GM04503 (cell line): ENCODE measurements at regions not wholly inside any gene's neighbourhood (a gene's known extent, or its start where the extent isn't known, plus 50 kb on each side); places are given as distances from the start of the nearest gene placed in this dataset.
"Not testable (repeated sequence)": the region's sequence is repeated elsewhere in the genome, so short reads cannot be mapped to it uniquely, and the experiment has no call there.

Experiments used
- DNase-seq: peaks from one replicate; pipeline ENCODE4 v3.0.0-alpha.2; 2012; ENCODE audit warnings: low read depth

DNA sequence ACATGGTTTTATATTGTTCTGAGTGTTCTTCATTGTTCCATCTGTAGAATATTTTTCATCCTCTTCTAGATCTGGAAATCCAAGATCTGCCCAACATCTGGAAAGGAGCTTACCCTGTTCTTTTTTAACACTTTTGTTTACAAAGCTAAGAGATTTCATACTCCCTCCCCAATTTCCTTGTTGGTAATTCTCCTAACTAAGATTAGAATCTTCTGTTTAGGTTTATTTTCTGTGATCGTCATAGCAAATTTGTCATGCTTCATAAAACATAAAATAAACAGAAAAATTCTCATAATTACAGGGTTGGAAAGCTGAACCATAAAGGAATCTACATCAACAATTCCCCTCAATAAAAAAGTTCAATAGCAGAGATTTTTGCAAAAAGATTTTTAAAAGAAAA lies 580.3 kb upstream of the CA10 start:
- DNase-seq = no peak

DNA sequence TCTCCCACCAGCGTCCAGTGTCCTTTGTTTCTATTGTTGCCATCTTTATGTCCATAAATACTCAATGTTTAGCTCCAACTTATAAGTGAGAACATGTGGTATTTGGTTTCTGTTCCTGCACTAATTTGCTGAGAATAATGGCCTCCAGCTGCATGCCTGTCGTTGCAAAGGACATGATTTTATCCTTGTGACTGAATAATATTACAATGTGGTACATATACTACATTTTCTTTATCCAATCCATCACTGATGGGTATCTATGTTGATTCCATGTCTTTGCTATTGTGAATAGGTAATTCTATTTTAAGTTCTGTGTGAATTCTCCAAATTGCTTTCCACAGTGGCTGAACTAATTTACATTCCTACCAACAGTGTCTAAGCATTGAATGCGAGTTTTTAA lies 578.6 kb upstream of the CA10 start:
- no peak for DNase-seq

DNA sequence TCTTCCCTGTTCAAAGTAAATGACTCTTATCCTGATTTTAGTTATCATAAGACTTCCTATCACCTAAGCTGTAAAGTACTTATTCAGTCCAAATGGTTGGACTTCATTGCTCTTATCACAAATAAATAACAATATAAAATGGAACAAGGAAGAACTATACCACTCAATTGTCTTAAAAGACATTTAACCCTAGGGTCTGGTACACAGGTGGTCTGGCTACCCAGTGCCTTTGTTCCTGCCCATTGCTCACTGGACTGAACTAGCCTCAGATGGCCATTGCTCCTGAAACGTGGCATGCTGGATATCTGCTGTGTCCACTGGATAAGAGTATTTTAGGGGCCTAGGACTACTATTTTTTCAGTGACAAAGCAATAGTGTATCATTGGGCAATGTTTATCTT lies 574.3 kb upstream of the CA10 start:
- DNase-seq = no peak

DNA sequence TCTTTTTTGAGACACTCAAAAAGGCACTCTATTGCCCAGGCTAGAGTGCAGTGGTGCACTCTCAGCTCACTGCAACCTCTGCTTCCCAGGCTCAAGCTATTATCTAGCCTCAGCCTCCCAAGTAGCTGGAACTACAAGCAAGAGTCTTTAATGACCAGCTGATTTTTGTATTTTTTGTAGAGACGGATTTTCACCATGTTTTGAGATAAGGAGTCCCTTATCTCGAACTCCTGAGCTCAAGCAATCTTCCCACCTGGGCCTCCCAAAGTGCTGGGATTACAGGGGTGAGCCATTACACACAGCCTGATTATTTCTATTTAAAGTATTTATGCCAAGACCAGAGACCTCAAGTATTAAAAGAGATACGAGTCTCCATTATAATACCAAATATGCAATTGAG lies 566.1 kb upstream of the CA10 start:
- DNase-seq = no peak

DNA sequence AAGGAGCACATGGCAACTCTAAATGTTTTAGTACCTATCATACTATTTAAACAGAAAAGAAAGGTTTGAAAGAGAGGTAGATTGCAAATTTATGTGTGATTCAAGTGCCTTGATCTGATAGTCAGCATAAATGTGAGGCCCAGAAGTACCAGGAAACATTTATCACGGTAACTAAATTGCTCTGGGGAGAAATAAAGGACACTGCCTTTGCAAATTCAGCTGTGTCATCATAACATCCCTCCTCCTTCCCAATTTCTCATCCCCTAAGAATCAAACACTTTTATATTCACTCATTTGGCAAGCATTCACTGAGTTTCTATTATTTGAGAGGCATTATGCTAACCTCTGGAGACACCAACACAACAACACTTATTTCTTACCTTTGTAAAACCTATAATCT lies 563.4 kb upstream of the CA10 start:
- DNase-seq = no peak

DNA sequence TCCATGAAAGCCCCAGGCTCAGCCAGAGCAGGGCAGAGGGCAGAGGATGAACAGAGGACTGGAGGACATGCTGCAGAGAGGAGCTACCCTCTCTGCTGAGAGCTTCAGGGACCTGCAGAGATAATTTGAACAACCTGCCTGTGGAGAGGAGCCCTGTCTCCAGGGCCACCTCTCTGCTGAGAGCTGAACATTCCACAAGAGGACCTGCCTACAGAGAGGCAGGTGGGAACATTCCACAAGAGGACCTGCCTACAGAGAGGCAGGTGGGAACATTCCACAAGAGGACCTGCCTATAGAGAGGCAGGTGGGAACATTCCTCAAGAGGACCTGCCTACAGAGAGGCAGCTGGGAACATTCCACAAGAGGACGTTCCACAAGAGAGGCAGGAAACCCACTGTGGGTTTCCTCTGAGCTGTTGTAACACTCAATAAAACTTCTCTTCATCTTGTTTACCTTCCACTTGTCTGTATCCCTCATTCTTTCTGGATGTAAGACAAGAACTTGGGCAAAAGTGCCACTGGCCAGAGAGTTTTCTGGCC lies 551.9 kb upstream of the CA10 start:
- DNase-seq = no peak

DNA sequence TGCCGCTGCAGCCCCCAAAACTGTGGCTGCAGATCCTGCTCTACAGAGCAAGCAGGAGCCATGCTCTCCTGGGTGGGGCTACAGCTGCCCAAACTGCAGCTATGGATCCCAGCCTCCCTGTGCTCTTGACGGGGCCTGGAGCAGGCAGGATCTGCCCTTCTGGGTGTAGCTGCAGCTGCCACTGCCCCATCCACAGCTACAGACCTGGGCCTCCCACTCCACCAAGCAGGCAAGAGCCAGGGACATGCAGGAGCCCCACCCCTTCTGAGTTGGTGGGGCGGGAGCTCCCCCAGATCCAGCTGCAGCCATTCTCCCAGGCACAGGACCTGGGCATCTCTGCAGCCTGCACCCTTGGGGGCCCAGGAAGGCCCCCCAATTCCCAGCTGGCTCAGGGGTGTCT lies 551.2 kb upstream of the CA10 start:
- no peak for DNase-seq

DNA sequence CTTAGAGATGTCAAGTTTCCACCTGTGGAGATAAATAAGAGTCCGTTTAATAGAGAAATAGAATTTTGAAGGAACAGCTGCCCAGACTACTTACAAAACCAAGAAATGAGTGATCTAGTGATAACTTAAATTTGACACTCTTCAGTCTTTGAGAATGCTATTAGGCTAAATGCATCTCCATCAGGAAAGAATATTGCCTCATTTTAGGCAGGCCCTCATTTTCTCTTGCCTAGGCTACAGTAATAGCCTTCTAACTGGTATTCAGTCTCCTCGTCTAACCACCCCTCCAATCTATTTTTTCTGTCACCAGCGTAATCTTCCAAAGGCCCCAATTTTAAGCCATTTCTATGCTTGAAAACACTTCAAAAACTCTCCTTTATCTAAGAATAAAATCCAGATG lies 537.8 kb upstream of the CA10 start:
- DNase-seq = no peak

DNA sequence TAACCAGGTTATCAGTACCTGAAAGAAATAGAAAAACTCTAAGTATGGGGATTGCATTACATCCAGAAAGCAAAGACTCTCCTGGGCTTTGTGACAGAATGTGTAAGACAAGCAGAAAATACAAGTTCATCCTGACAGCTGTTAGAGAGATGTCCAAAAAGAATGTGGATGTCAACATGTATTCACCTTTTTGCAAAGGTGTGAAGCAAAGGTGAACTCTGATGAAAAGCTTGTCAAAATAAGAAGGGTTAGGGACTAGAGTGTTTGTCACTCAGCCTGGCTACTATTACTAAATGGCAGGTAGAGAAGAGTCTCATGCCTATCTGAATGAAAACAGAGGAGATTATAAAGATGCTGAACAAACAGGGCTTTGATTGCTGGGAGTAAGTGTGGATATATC lies 527.6 kb upstream of the CA10 start:
- DNase-seq = no peak

DNA sequence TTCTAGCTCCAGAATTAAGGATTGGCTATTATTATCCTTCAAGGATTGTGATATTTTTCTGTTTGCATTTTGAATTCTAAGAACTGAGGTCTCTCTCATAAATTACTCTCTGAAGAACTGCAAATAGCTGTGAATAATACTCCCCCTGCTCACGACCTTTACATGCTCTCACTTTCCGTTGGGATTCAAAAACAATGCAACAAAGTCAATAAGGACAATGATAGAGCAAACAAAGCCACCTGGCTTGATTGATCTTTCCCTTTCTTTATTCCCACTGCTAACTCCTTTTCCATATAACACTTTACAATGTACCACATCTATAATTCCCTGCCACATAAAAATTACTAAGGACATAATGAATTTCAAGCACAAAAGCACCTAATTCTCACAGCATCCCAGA lies 523.0 kb upstream of the CA10 start:
- DNase-seq = no peak

DNA sequence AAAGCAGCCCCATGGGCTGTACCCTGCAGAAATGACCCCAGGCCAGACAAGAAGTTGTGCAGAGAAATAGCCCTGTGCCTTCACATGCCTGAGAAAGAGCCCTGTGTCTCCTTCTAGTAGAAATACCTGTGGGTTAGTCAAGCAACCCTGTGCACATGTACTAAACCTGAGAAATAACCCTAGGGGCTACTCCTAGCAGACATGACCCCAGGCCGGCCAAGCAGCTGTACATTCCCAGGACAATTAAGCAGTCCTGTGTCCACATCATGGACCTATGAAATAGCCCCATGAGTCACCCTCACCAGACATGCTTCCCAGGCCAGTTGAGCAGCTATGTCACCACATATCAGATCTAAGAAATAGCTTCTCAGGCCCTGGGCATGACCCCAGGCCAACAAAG lies 519.7 kb upstream of the CA10 start:
- DNase-seq = no peak

DNA sequence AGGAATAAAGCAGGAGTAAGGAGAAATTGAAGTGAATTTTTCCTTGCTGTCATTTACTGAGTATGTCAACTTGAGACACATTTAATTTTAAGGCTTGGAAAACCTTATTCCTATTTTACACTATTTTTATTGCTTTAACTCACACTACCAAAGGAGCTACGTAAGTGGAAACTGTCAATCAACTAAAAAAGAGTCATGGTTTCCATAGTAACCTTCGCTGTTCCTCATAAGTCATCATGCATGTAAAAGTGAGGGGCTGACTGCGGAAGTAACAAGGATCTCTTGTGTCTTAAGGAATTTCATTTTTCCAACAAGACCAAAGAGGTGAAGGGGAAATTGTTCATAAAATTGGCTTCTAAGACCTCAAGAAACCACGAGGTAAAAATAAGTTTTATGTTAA lies 516.2 kb upstream of the CA10 start:
- no peak for DNase-seq

DNA sequence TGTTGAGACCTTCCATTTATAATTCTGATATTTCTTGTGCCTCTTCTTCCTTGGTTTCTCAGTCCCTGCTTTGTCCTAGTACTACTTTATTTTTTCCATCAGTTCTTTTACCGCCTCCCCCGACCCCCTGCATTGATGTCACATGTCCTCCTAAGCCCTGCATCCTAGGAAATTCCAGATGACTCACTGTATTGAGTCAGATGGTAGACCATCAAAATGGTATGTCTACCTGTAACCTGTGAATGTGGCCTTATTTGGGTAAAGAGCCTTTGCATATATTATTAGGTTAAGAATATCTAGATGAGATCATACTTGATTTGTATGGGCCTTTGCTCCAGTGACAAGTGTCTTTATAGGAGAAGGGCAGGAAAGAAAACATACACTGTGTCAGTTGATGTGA lies 515.3 kb upstream of the CA10 start:
- no peak for DNase-seq

DNA sequence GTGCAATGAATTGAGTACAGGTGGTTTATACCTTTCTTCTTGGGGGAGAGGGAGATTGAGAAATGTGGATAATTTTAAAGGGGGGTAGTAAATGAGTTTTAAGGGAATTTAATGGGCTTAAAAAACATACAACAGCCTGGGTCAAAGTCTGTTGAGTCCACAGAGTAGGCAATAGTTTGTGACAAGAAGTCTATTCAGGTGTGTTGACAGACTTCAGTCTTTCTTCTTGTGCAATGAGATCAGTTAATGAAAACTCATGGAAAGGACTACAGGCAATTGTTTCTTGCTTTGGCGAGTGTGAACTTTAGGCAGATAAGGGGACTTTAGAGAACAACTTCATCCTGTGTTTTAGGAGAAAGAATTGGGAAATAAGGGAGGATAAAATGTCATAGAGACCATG lies 507.8 kb upstream of the CA10 start:
- DNase-seq = no peak

DNA sequence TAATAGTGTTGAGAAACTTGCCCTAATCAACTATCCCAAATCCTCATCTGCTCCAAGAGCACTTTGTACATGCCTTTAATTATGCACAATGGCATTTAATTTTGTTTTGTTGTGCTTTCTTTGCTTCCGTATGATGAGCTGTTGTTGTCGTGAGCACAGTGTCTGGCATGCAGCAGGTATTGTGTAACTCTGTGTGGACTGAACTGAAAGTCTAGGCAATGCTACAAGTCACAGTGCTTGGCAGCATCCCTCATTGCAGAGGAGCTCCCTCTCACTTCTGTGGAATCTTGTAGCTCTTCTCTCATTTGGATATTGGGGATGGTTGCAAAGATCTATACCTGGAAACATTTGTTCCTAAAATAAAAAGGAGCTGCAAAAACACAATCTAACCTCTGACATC lies 502.2 kb upstream of the CA10 start:
- no peak for DNase-seq

DNA sequence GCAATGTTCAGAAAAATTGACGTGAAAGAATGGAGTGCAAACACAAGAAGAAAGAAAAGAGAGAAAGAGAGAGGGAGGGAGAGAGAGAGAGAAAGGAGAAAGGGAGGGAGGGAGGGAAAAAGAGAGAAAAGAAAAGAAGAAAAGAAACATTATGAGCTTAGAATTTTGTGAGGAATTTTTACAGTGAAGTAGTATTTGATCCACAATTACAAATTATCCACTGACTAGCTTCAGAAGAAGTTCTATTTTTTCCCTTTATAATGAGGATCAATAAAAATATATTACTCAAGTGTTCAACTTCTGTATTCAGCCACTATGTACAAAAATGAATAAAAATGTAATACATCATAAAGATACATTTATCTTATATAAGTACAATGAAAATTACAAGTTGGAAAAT lies 494.5 kb upstream of the CA10 start:
- DNase-seq = no peak

DNA sequence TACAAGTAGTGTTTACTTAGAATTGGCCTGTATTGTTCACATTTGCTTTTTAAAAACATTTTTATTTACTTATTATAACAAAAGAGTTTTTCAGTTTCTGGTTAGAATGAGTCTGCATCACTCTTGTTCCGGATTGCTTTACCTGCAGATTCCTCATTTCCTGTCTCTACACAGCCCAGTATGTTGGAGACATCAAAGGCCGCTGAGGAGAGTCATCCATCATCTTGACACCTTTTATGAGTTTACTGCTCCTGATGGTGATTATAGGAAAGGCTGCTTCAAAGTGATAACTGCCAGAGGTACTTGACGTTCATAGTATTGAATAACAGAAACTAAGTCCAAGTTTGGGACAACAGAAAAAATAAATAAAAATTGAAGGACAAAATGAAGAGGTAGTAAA lies 490.5 kb upstream of the CA10 start:
- no peak for DNase-seq

DNA sequence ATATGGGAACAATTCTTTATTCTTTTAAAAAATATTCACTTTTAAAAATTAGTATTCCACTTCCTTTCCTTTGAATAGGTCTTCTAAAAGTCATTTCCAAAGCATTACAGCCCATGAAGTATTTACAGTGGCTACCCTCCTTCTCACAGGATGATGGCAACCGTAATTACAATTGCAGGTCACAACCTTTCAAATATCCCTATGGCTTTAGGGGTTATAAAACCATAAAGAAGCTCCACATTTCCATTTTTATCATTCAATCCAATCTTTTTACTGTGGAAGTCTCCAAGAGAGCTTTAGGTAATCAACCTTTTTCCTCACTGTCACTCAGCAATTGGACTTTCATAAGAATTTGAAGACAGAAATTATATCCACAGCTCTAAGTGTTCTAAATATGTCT lies 488.9 kb upstream of the CA10 start:
- no peak for DNase-seq

DNA sequence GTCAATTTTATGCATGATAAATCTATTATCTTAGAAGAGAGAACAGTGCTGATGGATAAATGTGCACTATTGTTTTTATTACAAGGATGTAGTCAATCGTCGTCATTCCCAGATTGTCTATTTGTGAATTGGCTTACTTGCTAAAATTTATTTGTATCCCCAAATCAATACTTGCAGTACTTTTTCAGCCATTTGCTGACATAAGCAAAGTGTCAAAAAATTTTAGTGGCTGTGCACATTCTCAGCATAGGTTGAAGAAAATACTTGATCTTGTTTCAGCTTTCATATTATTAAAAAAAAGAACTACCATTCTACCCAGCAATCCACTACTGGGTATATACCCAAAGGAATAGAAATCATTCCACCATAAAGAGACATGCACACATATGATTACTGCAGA lies 477.9 kb upstream of the CA10 start:
- DNase-seq = no peak

DNA sequence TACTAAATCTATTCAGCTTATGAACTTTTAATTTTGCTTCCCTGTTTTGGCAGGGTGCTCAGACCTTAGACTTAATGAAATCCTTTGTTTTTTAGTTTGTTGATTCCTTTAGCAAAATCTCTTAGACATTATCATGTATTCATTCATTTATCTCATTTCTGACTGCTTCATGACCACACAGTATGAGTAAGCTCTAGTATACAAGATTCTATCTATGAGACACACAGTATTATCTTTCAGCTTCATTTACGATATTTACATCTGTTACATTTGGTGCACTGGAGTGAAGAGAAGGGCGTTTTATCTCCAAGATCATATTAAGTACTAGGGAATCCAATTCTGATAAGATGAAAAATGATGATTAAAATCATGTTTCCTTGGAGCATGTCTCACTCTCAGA lies 448.1 kb upstream of the CA10 start:
- DNase-seq = no peak

DNA sequence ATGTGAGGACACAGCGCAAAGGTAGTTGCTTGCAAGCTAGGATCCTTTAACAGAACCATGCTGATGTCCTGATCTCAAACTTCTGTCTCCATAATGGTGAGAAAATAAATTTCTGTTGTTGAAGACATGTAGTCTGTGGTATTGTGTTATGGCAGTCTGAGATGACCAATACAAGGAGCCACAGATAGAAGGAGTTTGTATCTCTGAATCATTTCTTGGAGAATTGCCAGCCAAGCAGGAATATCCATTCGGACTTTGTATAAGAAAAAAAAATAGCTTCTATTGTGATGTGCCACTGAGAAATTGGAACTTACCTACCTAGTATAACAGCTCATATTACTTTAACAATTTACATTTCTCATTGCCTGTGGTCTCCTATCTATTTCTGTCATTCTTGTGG lies 447.6 kb upstream of the CA10 start:
- no peak for DNase-seq

DNA sequence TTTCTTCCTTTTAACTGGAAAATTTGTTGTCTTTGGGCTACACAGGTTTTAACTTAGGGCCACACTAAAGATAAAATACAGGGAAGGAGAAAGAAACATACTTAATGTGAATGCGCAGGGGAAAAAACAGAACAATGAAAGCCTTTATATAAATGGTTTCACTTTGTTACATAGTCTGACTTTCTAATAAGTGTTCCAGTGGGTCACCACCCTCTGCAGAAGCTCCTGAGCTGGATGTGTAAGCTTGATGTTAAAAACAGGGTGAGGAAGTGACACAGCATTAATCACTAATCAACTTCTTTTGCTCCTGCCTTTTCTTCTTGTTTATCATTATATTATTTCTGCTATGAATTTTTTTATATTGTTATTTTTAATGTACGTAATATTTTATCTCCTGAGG lies 445.6 kb upstream of the CA10 start:
- no peak for DNase-seq

DNA sequence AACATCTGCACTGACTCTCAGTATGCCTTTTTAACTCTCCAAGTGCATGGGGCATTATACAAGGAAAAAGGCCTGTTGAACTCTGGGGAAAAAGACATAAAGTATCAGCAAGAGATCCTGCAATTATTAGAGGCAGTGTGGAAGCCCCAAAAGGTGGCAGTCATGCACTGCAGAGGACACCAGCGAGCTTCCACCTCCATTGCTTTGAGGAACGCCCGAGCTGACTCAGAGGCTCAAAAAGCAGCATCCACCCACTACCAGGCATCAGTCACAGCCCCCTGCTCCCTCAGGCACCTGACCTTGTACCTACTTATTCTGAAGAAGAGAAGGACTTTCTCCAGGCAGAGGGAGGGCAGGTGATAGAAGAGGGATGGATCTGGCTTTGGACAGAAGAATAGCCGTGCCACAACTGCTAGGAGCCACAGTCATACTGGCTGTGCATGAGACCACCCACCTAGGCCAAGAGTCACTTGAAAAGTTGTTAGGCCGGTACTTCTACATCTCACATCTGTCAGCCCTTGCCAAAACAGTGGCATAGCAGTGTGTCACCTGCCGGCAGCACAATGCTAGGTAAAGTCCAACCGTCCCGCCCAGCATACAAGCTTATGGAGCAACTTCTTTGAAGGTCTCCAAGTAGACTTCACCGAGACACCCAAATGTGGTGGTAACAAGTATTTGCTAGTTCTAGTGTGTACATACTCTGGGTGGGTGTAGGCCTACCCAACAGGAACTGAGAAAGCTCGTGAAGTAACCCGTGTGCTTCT lies 439.1 kb upstream of the CA10 start:
- not testable (repeated sequence) for DNase-seq

DNA sequence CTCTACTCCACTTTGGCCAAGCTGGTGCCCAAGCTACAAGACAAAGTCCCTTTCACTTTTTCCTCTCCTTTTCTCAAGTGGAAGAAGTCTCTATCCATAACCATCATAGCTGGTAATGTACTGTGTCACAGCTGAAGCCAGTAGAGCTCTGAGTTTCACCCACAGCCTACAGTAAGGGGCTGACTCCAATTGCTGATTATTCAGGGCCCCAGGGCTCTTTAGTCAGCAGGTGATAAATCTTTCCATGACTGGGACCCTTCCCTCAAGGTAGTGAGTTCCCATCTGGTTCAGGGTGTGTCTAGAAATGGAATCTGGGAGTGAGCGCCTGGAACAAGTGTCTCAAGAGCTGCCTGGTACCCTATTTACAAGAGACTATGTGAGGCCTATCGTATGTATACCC lies 436.0 kb upstream of the CA10 start:
- DNase-seq = no peak

DNA sequence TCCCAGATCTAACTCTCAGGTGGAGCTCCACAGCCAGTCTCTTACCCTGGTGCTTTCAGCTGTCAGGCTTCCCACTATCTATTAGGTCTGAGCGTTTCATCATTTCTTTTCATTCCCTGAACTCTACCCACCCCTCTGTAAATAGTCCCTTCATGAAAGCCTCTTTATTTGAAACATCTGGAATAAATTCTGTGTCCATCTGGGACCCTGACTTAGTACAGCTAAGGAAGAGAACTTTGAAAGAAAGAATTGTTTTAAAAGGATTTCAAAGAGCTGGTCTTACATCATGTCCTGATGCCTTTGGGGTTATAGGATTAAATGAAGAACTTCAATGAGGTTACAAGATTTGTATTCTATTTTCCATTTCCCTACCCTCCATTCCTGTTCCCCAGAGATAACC lies 388.5 kb upstream of the CA10 start:
- no peak for DNase-seq
